NCI-H2227 treated with DMSO at 0.1 percent for 48 hours (cell line): ENCODE measurements at regions not wholly inside any gene's neighbourhood (a gene's known extent, or its start where the extent isn't known, plus 50 kb on each side); places are given as distances from the start of the nearest gene placed in this dataset.

Experiments
- DNase-seq: peaks from one replicate; lab custom pipeline; 2025; lab: John Stamatoyannopoulos, UW

- no peak for DNase-seq
These were observed 50.7 kb upstream of the ACOT11 start for GRCh38 chr1:54497338-54497737.

DNA sequence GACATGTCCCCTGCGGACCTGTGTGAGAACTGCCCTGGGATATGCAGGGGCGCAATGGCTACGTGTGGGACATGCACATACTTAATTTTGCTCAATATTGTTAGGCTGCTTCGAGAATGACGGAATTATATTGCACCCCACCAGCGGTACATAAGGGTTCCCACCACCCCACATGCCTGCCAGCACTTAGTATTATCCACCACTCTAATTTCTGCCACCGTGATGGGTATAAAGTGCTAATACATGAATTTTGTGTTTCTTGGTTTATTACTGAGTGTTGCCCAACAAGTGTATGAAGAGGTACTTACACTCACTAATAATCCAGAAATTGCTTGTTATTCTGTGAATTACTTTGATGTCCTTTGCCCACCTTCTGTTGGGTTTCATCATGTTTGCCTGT lies 52.1 kb upstream of the ACOT11 start:
- DNase-seq, result no peak

GRCh38 chr1:54493608-54494007 lies 54.4 kb upstream of the ACOT11 start:
- DNase-seq, result no peak

DNA sequence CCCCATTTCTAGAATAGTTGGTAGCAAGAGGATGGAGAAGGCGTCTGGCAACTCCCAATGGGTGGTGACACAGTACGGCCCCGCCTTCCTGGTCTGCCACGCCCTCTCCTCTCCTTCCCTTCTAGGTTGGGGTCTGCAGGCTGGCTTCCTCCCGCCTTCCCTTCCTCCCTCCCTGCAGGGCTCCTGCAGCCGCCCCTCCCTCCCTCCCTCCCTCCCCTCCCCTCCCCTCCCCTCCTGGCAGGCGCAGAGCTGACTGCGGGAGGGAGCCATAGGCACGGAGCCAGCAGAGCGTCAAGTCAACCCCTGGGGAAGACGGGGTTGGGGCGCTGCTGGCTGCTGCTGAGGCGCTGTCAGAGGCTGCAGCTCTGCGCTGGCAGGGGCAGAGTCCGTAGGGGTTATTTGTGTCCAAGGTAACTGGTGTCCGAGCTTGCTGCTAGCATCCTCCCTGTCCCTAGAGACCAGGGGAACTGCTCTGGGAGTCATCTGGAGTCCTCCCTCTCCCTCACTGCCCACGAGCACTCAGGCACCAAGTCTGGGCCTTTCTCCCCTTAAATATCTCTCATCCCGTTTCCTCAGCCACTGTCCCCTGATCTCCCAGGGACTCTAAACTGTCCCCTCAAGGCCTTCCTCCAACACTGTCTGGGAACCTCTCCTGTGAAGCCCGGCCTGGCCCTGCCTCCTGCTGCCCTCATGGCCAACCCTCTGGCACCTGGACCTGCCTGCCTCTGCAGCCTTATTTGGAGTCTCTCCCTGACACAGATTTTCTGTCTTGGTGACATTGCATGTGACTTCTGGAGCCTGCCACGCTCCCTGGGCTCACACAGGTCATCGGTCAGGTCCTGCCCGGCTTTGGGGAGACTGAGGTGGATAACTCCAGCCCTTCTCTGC lies 57.4 kb upstream of the ACOT11 start:
- peak; percentile 60 for DNase-seq

- no peak for DNase-seq
These were observed 58.3 kb upstream of the ACOT11 start for GRCh38 chr1:54489627-54490250.

- DNase-seq, result peak; percentile 84
These were observed 59.0 kb upstream of the ACOT11 start for GRCh38 chr1:54488779-54489626.

DNA sequence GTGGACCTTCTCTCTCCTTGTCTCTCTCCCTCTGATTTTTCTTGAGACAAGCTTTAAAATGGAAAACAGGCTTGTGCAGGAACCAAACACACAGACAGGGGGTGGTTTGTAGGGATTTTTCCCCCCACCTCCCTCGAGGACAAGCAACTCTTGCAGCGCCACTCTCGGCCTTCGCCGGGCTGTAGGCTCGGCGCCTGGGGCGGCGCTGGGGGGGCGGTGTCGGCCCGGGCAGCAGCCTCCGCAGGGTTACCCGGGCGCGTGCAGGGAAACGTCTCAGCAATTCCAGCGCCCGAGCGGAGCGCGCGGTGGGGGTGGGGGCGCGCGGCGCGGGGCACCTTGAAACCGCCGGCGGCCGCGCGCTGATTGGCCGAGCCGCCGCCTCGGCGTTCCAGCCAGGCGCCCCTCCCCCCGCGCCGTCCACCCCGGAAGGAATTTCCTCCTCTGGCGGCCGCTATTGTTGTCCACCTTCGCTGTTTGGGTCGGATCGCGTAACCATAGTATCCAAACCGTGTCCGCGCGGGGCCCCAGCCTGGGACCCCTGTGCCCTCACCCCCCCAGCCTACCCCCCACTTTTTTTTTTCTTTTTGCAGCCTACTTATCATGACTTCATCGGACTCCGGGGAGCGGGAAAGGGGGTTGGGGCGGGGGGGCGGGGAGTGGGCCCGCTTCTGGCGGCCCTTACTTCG lies 59.8 kb upstream of the ACOT11 start:
- DNase-seq, result peak; percentile 91

DNA sequence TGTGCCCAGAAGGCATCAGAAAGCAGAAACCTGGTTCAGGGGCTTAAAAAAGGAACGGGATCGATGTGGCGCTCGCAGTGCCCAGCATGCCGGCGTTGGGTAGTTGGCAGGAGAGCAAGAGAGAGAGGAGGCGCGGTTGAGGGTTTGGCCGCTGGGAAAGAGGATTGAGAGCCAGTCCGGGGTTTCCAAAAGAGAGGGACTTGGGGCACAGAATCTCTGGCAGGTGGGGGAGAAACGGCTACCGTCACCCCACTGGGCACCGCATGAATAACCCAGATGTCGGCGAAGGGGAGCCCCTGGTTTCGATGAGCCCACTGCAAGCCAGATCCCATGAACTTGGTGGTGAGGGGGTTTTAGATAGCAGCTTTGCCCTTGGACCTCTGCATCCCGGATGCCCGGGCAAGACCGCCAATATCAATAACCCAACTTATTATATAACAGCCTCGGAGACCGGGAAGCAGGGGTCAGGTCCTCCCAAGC lies 60.4 kb upstream of the ACOT11 start:
- peak; percentile 50 for DNase-seq

DNA sequence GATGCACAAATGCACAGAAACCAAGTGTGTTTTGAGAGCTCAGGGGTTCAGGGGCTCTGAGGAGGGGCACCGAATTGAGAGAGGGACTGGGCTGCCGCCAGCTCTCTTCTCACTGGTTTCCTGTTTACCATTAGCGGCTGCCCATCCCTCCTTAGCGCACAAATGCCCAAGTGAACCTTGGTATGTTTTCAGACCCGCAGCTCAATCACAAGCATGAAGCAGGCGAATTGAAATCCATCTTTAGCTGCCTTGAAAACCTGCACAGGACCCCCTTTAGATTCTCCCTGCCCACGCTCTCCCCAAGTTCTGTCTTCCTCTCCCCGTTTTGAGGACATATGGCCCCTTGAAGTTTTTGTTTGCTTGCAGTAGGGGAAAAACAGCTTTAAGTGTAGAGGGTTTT lies 61.1 kb upstream of the ACOT11 start:
- peak; percentile 54 for DNase-seq

DNA sequence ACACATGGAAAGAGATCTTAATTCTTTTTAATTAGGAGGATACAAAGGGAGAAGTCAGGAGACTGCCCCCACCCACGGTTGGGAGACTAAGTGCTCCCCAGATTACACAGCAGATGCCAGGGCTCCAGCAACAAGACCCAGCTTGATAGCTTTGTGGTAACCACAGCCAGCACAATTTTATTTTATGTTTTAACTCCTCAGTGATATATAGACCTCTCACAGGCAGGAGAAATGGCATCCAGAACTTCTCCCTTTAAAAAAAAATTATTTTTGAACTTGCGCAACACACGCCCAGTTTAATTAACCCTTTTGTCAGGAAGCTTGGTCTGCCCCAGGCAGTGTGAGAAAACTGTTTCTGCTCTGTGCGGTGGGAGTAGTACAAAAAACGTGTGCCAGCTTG lies 62.6 kb upstream of the ACOT11 start:
- DNase-seq, result no peak

GRCh38 chr1:54483875-54484437 lies 64.1 kb upstream of the ACOT11 start:
- DNase-seq, result no peak

- DNase-seq, result no peak
These were observed 66.7 kb upstream of the ACOT11 start for GRCh38 chr1:54481201-54481884.

DNA sequence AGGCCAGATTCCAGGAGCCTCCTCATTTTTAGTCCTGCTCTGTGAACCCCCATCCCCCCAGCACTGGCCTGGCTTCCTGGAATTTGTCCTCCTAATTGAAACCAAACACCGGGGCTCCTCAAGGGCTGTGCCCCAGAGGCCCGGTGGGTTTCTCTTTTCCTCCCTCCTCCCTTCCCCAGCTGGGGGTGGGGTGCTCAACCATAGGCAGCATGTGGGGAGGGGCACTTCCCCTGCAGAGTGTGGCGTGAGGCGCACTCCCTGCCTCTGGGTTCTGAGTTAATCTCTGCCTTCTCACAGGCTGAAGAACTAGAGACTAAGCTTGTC lies 67.5 kb upstream of the ACOT11 start:
- no peak for DNase-seq

DNA sequence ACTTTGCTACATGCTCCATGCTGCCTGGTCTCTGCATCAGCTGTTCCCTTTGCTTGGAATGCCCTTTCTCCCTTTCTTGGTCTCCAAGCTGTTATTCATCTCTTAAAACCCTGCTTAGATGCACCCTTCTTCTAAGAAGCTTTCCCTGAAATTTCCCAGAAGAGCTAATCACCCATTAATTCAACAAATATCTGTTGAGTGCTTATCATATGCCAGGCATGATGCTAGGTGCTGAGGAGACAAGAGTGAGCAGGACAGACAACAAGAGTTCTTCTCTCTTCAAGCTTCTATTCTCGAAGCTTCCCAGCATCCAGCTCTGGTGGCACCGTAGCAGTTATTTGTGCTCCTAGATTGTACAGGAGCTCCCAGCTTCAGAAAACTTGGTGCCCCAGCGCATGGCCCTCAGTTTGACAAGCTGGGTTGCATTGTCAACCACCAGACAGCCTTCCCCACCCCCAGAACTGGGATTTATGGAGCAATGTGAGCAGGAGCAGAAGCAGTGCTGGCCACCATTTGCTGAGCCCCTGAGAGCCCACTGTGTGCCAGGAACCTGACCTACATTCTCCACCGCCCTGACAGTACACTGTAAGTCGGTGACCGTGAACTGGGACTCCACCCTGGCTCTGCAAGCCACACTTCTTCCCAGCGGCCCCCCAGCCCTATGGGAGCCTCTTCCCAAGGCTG lies 68.0 kb upstream of the ACOT11 start:
- DNase-seq, result no peak

DNA sequence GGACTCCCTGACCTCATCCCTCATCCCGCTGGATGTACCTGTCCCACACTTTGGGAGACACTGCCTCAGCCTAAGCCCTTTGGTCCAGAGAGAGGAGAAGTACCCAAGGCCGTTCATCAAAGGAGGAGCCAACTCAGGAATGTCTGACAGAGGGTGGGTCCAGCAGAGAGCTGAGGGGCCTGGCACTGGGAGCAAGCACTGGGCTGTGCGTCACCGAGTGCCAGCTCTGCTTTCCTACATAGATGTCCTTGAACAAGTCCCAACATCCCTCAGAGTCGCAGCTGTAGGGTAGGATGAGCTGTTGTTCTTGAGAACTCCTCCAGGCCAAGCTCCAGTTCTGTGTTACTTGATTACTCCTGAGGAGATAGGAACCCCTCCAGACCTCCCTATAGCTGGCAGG lies 68.8 kb upstream of the ACOT11 start:
- no peak for DNase-seq

DNA sequence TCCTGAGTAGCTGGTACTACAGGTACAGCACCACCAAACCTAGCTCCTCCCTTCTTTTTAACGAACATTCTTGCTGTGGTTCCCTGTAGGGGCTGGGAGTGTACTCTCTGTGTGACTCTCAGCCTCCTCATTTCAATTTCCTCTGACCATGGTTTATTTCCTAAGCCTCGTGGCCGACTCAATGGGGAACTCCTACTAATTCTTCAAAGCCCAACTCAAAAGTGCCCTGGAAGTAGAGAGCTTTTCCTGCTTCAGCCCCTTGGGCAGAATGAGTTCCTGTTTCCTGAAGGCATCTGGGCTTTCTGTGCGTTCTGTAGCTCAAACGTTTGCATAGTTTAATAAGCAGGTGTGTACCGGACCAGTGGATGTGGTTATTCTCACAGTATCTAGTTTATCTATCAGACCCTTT lies 70.9 kb upstream of the ACOT11 start:
- DNase-seq, result no peak

DNA sequence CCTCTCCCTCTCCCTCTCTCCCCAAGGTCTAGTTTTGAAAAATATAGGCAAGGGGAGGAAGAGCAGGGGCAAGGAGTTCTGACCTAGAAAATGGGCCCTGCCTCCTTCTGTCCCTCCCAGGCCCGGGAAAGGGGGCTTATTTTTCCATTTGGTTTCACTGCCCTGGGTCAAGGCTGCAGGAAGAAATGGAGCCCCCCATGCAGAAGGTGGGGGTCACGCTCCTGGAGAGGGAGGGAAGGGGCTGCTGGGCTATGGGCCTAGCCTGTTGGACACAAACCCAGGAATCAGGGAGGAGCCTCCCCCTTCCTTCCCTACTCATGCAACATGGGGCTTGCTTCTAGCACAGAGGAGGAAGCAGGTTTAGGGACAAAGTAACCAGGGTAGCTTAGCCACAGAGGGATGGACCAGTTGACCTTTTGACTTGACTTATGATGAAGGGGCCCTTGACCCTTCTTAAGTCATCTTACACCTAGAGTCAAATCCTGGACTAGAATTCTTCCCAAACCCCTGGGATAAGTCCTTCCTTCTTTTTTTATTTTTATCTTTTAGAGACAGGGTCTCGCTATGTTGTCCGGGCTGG lies 70.4 kb upstream of the SSBP3 start:
- DNase-seq, result no peak

- DNase-seq, result peak; percentile 83
These were observed 69.8 kb upstream of the SSBP3 start for GRCh38 chr1:54475946-54476516.

- peak; percentile 48 for DNase-seq
These were observed 69.2 kb upstream of the SSBP3 start for GRCh38 chr1:54475357-54475881.
